Bronchial epithelial cell (primary cell): ENCODE measurements at regions not wholly inside any gene's neighbourhood (a gene's known extent, or its start where the extent isn't known, plus 50 kb on each side); places are given as distances from the start of the nearest gene placed in this dataset.

Experiments
- DNase-seq: peaks from one replicate; pipeline ENCODE4 v3.0.0-alpha.2; 2010; ENCODE audit warnings: low read depth
- FAIRE-seq: peaks from 2 replicates; lab custom pipeline; 2011; peaks lifted over from hg19 to GRCh38; lab: Jason Lieb, UNC
- H3K27me3 ChIP-seq: 2 replicates; pipeline ENCODE4 v1.5.1; 2011; ENCODE audit warnings: low read length; ENCODE audit not compliant: control insufficient read depth, insufficient read depth
- H3K36me3 ChIP-seq: 2 replicates; pipeline ENCODE4 v1.5.1; 2011; ENCODE audit warnings: low read length; ENCODE audit not compliant: control insufficient read depth, insufficient read depth
- H3K4me3 ChIP-seq: 2 replicates; pipeline ENCODE4 v1.5.1; 2011; ENCODE audit warnings: mild to moderate bottlenecking, low read depth, low read length, control low read depth
- CTCF ChIP-seq: IDR thresholded peaks from 2 replicates; pipeline ENCODE4 v1.5.1; 2011; ENCODE audit warnings: mild to moderate bottlenecking, moderate library complexity, low read length, control low read depth, inconsistent platforms; ENCODE audit not compliant: insufficient read depth, severe bottlenecking

DNA sequence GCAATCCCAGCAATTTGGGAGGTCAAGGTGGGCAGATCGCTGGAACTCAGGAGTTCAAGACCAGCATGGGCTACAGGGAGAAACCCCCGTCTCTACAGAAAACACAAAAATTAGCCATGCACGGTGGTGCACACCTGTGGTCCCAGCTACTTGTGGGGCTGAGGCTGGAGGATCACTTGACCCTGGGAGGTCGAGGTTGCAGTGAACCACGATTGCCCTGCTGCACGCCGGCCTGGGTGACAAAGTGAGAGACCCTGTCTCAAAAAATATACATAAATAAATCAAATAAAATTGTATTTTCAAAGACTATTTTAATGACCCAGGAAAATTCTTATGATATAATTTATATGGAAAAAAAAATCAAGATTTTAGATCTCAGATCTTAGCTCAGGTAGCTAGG, 191.5 kb downstream of the ZFP36L2 start:
- H3K27me3 ChIP-seq: no peaks in the 10 kb centered on the region
- no peak for TF ChIP-seq CTCF
- FAIRE-seq: no peak
- no peak for DNase-seq
- no peak overlapping the region for H3K4me3 ChIP-seq
- no peaks in the 10 kb centered on the region for H3K36me3 ChIP-seq

DNA sequence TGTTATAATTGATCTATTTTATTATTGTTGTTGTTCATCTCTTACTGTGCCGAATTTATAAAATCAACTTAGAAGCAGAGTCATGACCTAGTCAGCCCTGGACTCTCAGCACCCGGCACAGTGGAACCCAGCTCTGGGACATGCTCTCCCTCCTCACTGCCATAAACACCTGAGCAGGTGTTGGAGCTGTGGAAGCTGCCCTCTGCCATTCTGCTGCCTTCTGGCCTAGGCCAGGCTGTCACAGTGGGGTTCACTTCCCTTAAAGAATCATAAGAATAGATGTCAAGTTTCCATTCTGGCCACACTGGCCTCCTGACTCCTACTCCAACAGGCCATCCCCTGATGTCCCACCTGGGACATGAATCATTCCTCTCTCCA, 192.2 kb downstream of the ZFP36L2 start:
- Histone ChIP-seq H3K4me3 (no peak overlapping the region), H3K27me3 (no peaks in the 10 kb centered on the region), H3K36me3 (no peaks in the 10 kb centered on the region)
- TF ChIP-seq CTCF: no peak
- no peak for DNase-seq
- no peak for FAIRE-seq

DNA sequence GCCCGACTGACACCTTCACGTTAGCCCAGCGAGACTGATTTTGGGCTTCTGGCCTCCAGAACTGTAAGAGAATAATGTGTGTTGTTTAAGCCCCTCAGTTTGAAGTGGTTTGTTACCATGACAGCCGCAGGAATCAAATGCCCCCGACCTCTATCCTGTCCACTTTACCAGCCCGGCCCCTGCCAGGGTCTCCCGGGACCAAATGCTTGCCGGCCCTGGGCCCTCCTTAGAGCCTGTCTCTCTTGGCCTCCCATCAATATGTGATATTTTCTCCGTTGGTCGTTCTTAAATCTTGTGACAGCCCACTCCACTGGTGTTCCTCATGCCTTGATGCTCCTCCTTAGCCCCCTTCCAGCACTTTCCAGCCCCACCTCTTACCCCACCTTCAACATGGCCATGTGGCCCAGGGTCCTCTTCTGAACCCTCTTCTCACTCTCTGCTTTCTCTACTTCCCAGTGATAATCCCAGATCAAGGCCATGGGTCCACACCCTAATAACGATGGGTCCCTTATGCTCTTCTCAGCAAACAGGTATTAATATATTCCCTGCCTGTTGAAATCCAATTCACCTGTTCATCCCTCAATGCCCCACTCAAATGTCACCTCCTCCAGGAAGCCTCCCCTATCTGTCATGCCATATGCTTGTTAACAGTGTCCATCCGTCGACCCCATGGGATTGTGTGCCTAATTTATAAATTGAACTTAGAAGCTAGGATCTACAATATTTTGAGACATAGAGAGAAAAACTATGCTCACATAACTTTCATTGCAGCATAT, 192.8 kb downstream of the ZFP36L2 start:
- FAIRE-seq: no peak
- Histone ChIP-seq H3K36me3 (no peaks in the 10 kb centered on the region), H3K27me3 (no peaks in the 10 kb centered on the region), H3K4me3 (no peak overlapping the region)
- TF ChIP-seq CTCF: no peak
- no peak for DNase-seq

DNA sequence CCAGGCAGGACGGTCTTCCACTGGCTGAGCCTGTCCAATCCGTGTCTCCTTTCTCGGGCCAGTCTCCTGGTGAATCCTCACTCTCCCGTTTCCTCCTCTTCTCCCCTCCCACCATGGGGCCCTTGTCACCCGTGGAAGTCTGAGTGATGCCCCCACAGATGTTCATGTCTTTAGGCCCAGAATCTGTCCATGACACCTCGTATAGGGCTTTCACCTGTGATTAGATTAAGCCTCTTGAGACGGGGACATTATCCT, 193.5 kb downstream of the ZFP36L2 start:
- no peak for DNase-seq
- Histone ChIP-seq H3K27me3 (no peaks in the 10 kb centered on the region), H3K36me3 (no peaks in the 10 kb centered on the region), H3K4me3 (no peak overlapping the region)
- no peak for TF ChIP-seq CTCF
- no peak for FAIRE-seq

- H3K27me3 ChIP-seq: no peaks in the 10 kb centered on the region
- no peak for FAIRE-seq
- H3K4me3 ChIP-seq: no peak overlapping the region
- DNase-seq: peak; percentile 39
- TF ChIP-seq CTCF: no peak
- no peaks in the 10 kb centered on the region for H3K36me3 ChIP-seq
Measured at GRCh38 chr2:43032213-43033015, 194.0 kb downstream of the ZFP36L2 start.
